ENCODE measurements at regions not wholly inside any gene's neighbourhood (a gene's known extent, or its start where the extent isn't known, plus 50 kb on each side); places are given as distances from the start of the nearest gene placed in this dataset.

DNA sequence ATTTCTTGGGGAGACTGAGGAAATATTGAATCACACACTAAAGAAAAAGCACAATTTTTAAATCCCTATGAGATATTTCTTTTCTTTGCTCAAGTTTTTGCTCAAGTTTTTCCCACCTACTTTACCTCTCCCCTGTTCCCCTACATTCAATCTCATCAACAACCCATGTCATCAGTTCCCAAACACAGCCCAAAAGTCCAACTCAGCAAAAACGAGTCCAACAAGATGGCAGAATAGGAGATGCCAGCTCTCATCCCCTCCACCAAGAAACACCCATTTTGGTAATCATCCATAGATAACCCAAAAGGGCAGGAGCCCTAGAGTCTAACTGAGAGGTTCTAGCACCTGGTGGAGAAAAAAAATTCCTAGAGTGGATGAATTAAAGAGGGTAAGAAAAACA is 152.5 kb upstream of the GHITM start:
- no peaks in the 10 kb centered on the region for H3K79me1 ChIP-seq (ENCODE audit: low read depth, low read length)
- H3K14ac ChIP-seq (ENCODE audit: insufficient read length): no peak overlapping the region
- H3K9me3 ChIP-seq (ENCODE audit: insufficient read depth in 2 of 2, low read depth in 1 of 2, low read length in 1 of 2): no peaks in the 10 kb centered on the region
- H3K79me2 ChIP-seq (ENCODE audit: control insufficient read depth in 1 of 2, insufficient read depth in 2 of 2, low read length in 2 of 2): no peaks in the 10 kb centered on the region
- H4K8ac ChIP-seq (ENCODE audit: extremely low read depth, insufficient read depth, low read length): no peak overlapping the region
- no peak overlapping the region for H2BK20ac ChIP-seq (ENCODE audit: low read length)
- no peaks in the 10 kb centered on the region for H3K36me3 ChIP-seq (ENCODE audit: control insufficient read depth in 2 of 4, insufficient read depth in 4 of 4, low read length in 3 of 4)
- no peak overlapping the region for H2BK15ac ChIP-seq (ENCODE audit: low read length)
- H3K56ac ChIP-seq (replicated peaks; ENCODE audit: insufficient read length, low read depth, low read length): no peak overlapping the region
- no peak overlapping the region for H3K18ac ChIP-seq (ENCODE audit: extremely low read depth, low read length)
- no peak overlapping the region for H2BK5ac ChIP-seq (ENCODE audit: low read depth, low read length)
- H4K5ac ChIP-seq (ENCODE audit: insufficient read length, low read depth, low read length): no peak overlapping the region
- H3K23ac ChIP-seq (ENCODE audit: insufficient read length): no peak overlapping the region
- no peak overlapping the region for H2BK12ac ChIP-seq (ENCODE audit: low read depth, low read length)
- H4K91ac ChIP-seq (replicated peaks; ENCODE audit: insufficient read length, low read length): no peak overlapping the region
- DNase-seq (ENCODE audit: low read depth in 1 of 2, low spot score in 2 of 2) (no peak), FAIRE-seq (no peak)
- no peak overlapping the region for H3K27ac ChIP-seq (ENCODE audit: low read depth, low read length)
- H2AK5ac ChIP-seq (ENCODE audit: low read depth, low read length): no peak overlapping the region
- H2BK120ac ChIP-seq (replicated peaks; ENCODE audit: low read depth, low read length): no peak overlapping the region
- peaks cover 0 to 7% (median 3%) of the 10 kb centered on the region in 4 experiments; a peak in 2 of 7 replicates for H3K4me1 ChIP-seq (replicated peaks in 1 of 4; ENCODE audit: control insufficient read depth in 3 of 4, insufficient read depth in 4 of 4, low read length in 3 of 4)
- WGBS, 2 experiments (ENCODE audit: extremely low coverage in 1 of 2, insufficient coverage in 1 of 2, insufficient read length in 1 of 2, insufficient replicate concordance in 2 of 2, low coverage in 1 of 2, low lambda C conversion rate in 2 of 2, missing lambda C conversion rate in 1 of 2): 84% methylated on average over 1 of the region's 1 CpG; no CpG with 5 or more reads in 1 of the 2 experiments
- no peak overlapping the region for H3K4ac ChIP-seq (replicated peaks; ENCODE audit: insufficient read length, low read depth, low read length)
- no peak overlapping the region for H3K4me3 ChIP-seq (ENCODE audit: extremely low read depth in 1 of 4, insufficient read depth in 2 of 4, low read depth in 3 of 4, low read length in 4 of 4)
- H3K23me2 ChIP-seq (ENCODE audit: low read depth, low read length): no peaks in the 10 kb centered on the region; the same call in 1 of the 2 replicates
- no peak overlapping the region for H3K9ac ChIP-seq (replicated peaks in 1 of 4; ENCODE audit: extremely low read depth in 1 of 4, low read depth in 3 of 4, low read length in 3 of 4)
- H4K20me1 ChIP-seq (replicated peaks in 1 of 2; ENCODE audit: control insufficient read depth in 1 of 2, insufficient read depth in 2 of 2, low read length in 2 of 2): no peaks in the 10 kb centered on the region
- ChIA-PET POLR2A (ENCODE audit: partially characterized antibody) (no interaction called here), CTCF (ENCODE audit: partially characterized antibody) (no interaction called here)
- no peak overlapping the region for H3K4me2 ChIP-seq (ENCODE audit: insufficient read depth in 1 of 2, low read depth in 2 of 2, low read length in 2 of 2)
- H3K27me3 ChIP-seq (replicated peaks in 1 of 4; ENCODE audit: control insufficient read depth in 3 of 4, extremely low read depth in 1 of 4, insufficient read depth in 3 of 4, low read length in 3 of 4): no peaks in the 10 kb centered on the region
- no peak overlapping the region for H2AFZ ChIP-seq (ENCODE audit: low read length)
- TF ChIP-seq BCL11A (IDR thresholded peaks at IDR 0.05; ENCODE audit: low read depth in 2 of 2, low read length in 2 of 2) (no peak), SAP30 (IDR thresholded peaks at IDR 0.05; ENCODE audit: insufficient read depth, insufficient replicate concordance, low read length) (no peak), CHD1 (IDR thresholded peaks at IDR 0.05; ENCODE audit: low read depth, low read length) (no peak), NRF1 (IDR thresholded peaks at IDR 0.05; ENCODE audit: low read depth, low read length) (no peak), POU5F1 (IDR thresholded peaks at IDR 0.05; ENCODE audit: low read depth, low read length) (no peak), SIX5 (IDR thresholded peaks at IDR 0.05; ENCODE audit: low read depth, low read length) (no peak), SIRT6 (IDR thresholded peaks at IDR 0.05; ENCODE audit: low read length) (no peak), JUN (IDR thresholded peaks at IDR 0.05; ENCODE audit: low read depth, low read length) (no peak), FOSL1 (IDR thresholded peaks at IDR 0.05; ENCODE audit: insufficient read depth, low read depth, low read length) (no peak), TCF12 (IDR thresholded peaks at IDR 0.05; ENCODE audit: low read depth, low read length) (no peak), NANOG (IDR thresholded peaks at IDR 0.05; ENCODE audit: insufficient read depth, low read depth, low read length, poor library complexity, severe bottlenecking) (no peak)
- TF ChIP-seq, protein P1, sequence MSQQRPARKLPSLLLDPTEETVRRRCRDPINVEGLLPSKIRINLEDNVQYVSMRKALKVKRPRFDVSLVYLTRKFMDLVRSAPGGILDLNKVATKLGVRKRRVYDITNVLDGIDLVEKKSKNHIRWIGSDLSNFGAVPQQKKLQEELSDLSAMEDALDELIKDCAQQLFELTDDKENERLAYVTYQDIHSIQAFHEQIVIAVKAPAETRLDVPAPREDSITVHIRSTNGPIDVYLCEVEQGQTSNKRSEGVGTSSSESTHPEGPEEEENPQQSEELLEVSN (IDR thresholded peaks at IDR 0.05): no peak
- TF ChIP-seq, protein P2, sequence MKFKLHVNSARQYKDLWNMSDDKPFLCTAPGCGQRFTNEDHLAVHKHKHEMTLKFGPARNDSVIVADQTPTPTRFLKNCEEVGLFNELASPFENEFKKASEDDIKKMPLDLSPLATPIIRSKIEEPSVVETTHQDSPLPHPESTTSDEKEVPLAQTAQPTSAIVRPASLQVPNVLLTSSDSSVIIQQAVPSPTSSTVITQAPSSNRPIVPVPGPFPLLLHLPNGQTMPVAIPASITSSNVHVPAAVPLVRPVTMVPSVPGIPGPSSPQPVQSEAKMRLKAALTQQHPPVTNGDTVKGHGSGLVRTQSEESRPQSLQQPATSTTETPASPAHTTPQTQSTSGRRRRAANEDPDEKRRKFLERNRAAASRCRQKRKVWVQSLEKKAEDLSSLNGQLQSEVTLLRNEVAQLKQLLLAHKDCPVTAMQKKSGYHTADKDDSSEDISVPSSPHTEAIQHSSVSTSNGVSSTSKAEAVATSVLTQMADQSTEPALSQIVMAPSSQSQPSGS (IDR thresholded peaks at IDR 0.05; ENCODE audit: low read length): no peak
